KBM-7 (cell line): ENCODE measurements at regions not wholly inside any gene's neighbourhood (a gene's known extent, or its start where the extent isn't known, plus 50 kb on each side); places are given as distances from the start of the nearest gene placed in this dataset.

ENCODE experiments used
- DNase-seq: peaks from one replicate; pipeline ENCODE4 v3.0.0-alpha.2; 2015
- in situ Hi-C: fragments of 300-500 bp; cut with MboI; formaldehyde crosslinking; loops from 2 replicates; pipeline ENCODE4 v1.14.3; 2020; ENCODE audit warnings: low sequenced_read_pairs, low pct_unique_long_range_greater_than_20kb, mixed read lengths

- in situ Hi-C loops = no loop called here
- no peak for DNase-seq
Measured at GRCh38 chr11:116698080-116698479, 74.7 kb downstream of the BUD13 start.

DNA sequence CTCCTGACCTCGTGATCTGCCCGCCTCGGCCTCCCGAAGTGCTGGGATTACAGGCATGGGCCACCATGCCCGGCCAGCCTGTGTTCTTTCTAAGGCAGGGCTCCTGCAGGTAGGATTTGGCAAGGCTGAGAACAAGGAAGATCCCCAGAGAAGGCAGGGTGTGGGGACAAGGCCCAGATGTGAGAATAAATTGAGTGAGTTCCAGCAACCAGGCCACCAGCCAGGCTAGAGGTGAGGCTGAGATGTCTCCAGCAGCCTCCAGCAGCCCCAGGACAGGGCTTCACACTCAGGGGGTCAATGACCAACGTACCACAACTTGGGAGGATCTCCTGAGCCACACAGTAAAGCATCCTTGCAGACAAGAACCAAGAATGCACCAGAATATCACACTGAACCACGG is 75.1 kb downstream of the BUD13 start:
- in situ Hi-C loops = no loop called here
- no peak for DNase-seq

GRCh38 chr11:116697011-116697410 is 75.8 kb downstream of the BUD13 start:
- DNase-seq = no peak
- in situ Hi-C loops = no loop called here

GRCh38 chr11:116696381-116696941 is 76.3 kb downstream of the BUD13 start:
- DNase-seq = no peak
- in situ Hi-C loops = no loop called here

DNA sequence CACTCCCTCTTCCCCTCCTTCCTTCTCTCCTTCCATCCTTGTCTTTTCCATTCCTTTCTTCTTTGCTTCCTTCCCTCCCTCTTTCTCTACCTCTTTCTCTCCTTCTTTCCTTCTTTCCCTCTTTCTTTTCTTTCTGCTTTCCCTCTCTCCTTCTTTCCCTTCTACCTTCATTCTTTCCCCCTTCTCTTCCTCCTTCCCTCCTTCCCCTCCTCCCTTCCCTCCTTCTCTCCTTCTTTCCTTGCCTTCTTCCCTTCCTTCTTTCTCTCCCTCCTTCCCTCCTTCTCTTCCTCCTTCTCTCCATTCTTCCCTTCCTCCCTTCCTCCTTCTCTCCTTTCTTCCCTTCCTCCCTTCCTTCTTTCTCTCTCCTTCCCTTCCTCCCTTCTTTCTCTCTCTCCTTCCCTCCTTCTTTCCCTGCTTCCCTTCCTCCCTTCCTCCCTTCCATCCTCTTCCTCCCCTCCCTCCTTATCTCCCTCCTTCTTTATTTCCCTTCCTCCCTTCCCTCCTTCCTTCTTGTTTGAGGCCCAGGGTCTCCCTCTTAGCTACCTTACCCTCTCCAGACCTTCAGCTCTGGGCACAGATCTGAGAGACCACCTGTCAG is 77.0 kb downstream of the BUD13 start:
- in situ Hi-C loops = no loop called here
- DNase-seq = no peak

DNA sequence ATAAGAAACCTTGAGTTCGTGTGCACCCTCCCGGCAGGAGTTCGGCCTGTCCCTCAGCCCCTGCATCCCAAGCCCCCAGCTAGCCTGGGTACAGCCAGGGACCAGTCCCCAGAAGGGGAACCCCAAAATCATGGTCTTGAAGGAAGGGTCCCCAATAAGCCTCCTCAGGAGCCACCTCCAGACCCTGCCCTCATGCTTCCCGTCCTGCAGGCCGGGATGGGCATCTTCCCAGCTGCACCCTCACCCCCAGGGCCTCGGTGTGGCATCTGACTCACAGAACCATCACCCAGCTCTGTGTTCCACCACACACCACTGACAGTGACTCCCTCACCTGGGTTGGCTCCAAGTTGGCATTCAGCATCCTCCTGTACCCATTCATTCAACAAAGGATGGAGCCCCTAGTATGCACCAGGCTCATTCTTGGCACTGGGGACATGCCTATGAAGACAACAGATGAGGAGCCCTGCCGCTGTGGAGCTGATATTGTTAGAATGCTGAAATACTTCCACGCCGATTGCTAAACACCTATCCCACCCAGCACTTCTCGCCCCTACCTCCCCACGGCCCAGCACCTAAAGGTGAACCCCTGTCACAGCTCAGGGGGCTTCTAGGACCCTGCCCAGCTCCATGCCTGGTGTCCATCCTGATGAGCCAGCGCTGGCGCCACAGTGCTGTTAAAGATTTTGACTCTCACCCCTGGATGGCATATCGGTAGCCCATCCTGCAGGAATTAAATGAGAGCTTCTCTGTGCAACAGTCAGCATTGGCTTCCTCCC is 77.8 kb downstream of the BUD13 start:
- no peak for DNase-seq
- in situ Hi-C loops = no loop called here

DNA sequence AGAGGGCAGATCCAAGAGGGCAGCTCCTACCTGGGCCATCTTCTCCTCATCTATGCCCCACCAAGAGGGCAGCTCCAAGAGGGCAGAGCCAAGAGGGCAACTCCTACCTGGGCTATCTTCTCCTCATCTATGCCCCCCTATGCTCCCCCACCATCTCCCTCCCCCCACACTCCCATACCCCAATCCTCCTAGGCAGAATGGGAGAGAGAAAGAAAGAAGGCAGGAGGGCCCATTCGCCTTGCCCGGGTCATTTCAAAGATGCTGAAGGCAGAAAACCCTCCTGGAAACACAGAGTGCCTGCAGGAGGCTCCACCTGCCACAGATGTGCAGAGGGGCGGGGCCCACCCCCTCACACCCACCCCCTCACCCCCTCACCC is 78.5 kb downstream of the BUD13 start:
- in situ Hi-C loops = no loop called here
- no peak for DNase-seq

DNA sequence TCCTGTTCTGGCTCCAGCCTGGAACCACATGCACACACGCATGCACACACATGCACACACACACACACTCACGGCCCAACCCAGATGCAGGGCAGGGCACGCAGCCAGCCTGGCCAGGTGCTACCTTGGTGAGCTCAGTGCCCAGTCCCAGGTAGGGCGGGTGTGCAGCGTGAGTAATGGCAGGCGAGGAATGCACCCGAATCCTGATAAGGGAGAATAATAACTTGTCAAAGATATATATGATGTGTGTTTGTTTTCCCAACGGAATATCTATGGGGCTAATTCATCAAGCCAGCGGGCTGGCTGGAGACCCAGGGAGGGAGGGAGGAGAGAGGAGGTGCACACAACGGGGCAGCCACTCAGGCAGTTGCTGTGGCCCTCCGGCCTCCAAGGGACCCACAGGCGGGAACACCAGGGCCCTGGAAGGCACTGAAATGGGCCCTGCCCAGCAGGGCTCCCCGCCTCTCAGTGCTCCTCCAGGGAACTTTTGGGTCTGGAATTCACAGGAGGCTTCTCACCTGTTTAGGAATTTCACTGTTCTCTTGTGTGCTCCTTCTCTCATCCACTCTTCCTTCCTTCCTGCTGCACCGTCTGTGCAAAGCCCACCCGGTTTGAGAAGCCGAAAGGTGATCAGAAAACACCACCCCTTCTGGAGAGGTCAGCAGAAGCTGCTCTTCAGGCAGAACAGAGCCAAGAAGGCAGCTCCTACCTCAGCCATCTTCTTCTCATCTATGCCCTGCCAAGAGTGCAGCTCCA is 79.0 kb downstream of the BUD13 start:
- in situ Hi-C loops = no loop called here

DNA sequence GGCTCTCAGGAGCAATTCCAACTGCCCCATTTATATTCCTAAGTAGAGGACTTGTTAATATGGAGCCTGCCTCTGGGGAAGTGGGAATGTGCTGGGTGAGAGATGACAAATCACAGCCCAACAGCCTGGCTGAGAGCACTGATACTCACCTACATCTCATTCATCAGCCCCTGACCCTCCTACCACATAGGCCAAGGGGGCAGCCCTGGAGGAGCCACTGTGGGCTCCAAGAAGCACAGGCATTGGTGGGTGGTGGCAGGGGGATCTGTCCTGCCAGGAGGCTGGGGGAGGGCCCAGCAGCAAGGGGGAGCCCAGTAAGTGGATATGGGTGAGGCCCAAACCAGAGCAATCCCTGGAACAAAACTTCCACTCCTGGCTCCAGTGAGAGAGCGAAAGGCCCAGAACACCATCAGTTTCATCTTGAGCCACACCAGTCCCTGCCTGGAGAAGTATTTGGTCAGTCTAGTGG is 79.7 kb downstream of the BUD13 start:
- in situ Hi-C loops = no loop called here
- no peak for DNase-seq

More for the DNA sequence above, 79.0 kb downstream of the BUD13 start:
- no peak for DNase-seq

DNA sequence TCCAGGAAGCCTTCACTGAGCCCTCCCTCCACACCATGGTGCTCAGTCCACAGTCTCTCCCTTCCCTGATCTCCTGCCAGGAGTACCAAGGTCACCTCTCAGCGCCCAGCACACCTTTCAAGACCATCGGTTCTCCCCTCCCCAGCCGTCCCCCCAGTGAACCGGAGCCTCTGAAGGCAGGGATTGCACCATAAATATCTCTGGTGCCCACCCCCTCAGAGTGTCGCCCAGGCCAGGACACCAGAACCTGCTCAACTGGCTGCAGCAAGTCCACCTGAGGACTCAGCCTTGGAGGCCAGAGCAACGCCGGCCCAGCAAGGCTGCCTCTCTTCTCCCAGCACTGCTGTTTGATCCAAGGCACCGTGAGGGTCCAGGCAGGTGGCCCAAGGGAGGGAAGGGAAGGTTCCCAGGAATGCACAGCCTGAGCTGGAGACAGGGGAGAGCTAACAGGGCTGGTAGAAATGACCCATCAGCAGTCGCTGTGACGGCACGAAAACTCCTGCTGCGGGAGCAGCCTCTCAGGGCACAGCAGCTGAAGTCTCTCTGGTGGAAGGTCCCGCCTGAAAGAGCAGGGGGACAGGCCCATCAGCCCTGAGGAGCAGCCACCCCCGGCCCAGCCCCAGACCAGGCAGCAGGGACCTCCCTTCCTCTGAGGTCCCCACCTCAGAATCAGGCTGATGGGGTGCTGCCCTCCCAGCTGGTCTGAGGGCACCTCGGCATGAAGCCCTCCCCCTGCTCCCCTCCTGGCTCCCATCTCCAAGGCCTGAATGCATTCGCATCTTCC is 80.3 kb downstream of the BUD13 start:
- in situ Hi-C loops = no loop called here
- DNase-seq = no peak

- in situ Hi-C loops = no loop called here
- peak; percentile 48 for DNase-seq
Measured at GRCh38 chr11:116691771-116692177, 81.0 kb downstream of the BUD13 start.

DNA sequence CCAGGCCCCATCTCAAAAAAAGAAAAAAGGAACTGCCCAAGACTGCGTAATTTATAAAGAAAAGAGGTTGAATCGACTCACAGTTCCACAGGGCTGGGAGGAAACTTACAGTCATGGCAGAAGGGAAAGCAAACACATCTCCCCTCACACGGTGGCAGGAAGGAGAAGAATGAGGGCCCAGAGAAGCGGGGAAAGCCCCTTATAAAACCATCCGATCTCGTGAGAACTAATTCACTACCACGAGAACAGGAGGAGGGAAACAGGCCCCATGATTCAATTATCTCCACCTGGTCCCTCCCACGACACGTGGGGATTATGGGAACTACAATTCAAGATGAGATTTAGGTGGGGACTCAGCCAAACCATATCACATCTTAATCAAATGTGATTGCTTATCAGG is 82.2 kb downstream of the BUD13 start:
- in situ Hi-C loops = no loop called here
- no peak for DNase-seq

DNA sequence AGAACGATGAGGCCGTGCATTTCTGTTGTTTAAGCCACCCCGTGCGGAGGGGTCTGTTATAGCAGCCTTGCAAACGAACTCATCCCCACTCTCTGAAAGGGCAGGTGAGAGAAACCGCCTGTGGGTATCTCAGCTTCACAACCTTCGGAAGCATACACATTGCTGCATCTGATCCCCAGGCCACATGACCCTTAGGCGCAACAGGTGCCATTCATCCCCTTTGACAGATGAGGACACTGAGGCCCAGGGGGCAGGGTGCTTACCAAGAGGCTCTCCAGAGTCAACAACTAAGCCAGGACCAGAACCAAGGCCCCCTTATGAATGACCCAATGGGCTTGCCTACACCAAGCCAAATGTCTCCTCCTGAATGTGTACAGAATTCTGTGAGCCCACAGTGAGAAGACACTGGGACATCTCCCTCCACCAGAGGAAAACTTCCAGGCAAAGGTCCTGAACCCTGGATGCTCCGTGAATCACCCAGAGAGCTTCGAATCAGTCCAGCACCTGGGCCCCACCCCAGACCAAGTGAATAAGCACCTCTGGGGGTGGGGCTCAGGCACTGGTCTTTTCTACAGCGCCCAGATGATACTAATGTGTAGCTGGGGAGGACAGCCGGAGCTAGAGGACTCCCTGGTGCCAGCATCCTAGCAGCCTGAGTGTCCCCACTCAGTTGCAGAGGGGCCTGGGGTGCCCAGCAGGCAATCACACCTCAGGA is 83.2 kb downstream of the BUD13 start:
- in situ Hi-C loops = no loop called here
- no peak for DNase-seq

- in situ Hi-C loops = no loop called here
- no peak for DNase-seq
Measured at GRCh38 chr11:116688202-116688540, 84.6 kb downstream of the BUD13 start.

- no peak for DNase-seq
Measured at GRCh38 chr11:116687458-116688201, 85.2 kb downstream of the BUD13 start.

DNA sequence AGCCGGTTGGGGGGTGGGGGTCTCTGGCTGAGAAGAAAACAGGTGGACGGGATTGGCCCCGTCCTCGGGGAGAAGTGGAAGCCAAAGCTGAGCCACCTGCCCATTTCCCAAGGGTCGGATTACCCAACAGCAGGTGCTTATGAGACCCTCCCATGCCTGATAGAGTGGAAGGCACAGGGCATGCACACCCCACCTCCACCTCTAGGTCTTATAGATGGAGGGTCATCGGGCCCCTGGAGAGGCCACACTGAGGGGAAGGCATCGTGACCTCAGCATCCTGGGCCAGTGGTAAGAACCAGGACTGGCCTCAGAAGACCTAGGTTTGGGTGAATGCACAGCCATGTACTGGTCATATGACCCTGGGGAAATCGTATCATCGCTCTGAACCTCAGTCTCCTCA is 85.9 kb downstream of the BUD13 start:
- in situ Hi-C loops = no loop called here
- no peak for DNase-seq

More at GRCh38 chr11:116687458-116688201, 85.2 kb downstream of the BUD13 start:
- in situ Hi-C loops = no loop called here

GRCh38 chr11:116683982-116684381 is 88.8 kb downstream of the BUD13 start:
- in situ Hi-C loops = no loop called here
- no peak for DNase-seq
